IPS DF 4.7 (cell line): ENCODE measurements at regions not wholly inside any gene's neighbourhood (a gene's known extent, or its start where the extent isn't known, plus 50 kb on each side); places are given as distances from the start of the nearest gene placed in this dataset.
"Not testable (repeated sequence)": the region's sequence is repeated elsewhere in the genome, so short reads cannot be mapped to it uniquely, and the experiment has no call there.

Source experiments
- DNase-seq: peaks from one replicate; pipeline ENCODE4 v3.0.0-alpha.2; 2013; ENCODE audit warnings: low spot score; ENCODE audit errors: extremely low read depth

DNA sequence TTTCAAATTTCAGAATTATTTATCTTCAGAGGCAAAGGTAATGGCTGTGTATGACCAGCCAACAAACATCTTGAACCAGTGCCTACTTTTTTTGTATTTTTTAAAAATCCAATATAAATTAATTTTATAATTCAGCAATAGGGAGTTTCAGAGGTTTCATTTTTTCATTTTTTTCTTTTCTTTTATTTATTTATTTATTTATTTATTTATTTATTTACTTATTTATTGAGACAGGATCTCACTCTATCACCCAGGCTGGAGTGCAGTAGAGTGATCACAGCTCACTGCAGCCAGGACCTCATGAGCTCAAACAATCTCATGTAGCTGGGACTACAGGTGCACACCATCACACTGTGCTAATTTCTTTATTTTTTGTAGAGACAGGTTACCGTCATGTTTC is 250.5 kb downstream of the TMEM47 start:
- no peak for DNase-seq

DNA sequence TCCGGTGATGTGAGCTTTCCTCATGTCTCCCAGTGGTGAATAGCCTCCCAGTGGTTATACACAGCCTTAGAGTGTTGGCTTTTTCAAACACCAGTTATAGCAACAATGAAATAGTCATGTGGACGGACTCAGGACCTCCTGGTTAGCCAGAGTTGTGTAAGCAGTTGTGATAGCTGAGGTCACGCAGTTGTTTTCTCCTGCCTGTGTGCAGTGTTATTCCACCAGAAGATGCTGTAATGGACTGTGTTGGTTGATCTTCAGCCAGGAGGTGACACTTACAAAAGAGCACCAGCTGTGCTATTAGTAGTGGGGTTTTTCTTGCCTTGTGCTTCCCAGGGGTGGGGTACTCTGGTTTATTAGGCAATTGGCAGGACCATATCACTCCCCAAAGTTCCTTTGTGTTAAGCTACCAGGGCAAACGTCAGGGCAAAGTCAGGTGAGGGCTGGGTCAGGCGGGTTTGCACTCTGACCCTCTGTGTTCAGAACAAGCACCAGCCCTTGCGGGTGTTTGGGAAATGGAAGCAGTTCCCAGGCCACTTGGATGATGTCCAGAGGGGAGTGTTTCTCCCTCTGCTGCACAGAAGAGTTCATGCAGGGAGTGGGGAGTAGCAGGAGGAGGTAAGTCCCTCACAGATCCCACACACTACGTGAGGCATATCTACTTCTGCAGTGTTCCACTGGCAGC is 252.6 kb downstream of the TMEM47 start:
- DNase-seq, result no peak

DNA sequence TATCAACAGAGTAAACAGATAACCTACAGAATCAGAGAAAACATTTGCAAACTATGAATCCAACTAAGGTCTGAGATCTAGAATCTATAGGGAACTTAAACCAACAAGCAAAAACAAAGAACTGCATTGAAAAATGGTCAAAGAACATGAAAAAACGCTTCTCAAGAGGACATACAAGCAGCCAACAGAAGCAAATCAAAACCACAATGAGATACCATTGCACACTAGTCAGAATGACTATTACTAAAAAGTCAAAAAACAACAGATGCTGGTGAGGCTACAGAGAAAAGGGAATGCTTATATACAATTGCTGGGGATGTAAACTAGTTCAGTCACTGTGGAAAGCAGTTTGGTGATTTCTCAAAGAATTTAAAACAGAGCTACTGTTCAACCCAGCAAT is 255.7 kb downstream of the TMEM47 start:
- DNase-seq, result no peak

DNA sequence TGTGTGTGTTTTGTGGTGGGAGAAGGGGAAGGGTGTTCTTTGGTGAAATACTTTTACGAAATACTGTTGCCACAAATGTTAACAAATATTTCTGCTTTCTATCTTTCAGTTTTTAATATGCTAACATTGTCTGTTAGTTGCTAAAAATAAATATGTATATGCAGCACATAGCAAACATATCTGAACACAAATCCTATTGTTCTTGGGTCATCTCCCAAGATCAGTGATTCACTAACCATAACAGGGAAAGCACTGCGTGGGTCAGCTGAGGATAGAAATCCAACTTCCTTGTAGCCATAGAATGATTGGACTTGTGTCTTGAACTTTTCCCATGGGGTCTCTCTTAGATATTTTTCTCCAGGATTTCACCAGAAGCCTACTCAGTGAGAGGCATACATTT is 250.3 kb upstream of the FAM47A start:
- DNase-seq, result no peak

DNA sequence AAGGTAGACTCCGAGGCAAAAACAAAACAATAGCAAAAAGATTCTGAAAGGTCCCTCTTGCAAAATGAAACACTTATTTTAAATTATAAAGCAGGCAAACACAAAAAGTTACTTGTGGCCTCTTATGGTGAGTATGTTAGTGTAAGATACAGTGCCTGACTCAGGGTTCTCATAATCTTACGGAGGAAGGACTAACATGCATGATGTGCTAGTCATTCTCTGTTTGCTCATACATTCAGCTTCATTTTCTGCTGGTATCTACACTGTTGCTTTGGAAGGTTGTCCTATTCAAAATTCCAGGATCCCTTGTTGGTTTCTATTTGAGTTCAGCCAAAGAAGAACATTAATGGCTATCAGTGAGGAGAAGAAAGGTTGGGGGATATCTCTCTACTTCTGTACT is 249.1 kb upstream of the FAM47A start:
- no peak for DNase-seq

DNA sequence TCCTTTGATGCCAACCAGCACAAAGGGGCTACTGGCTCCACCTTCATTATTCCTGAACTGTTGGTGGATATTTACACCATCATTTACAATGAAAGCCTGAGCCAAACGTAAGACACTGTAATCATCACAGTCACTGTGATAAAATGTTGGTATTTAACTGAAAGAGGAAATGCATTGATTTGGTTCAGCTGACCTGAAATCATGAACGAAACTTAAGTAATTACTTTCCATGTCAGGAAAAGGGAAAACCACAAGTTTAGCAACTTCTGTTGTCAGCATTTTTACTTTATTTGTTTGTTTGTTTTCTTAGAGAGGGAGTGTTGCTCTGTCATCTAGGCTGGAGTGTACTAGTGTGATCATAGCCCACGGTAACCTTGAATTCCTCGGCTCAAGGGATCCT is 247.8 kb upstream of the FAM47A start:
- DNase-seq, result no peak

DNA sequence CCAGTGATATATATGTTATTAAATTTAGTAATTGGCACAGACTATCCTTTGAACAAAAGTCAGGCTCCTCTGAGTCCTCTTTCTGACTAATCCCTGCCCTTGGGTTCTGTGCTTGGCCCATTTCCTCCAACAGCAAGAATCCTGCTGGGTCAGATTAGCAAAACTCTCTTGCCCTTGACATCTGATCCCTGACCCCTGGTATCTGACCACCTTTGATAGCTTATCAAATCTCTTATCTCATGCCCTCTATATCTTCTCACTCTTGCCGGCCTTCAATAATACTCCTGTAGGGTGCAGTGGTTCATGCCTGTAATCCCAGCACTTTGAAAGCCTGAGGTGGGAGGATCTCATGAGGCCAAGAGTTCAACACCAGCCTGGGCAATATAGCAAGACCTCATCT is 245.5 kb upstream of the FAM47A start:
- DNase-seq, result no peak

DNA sequence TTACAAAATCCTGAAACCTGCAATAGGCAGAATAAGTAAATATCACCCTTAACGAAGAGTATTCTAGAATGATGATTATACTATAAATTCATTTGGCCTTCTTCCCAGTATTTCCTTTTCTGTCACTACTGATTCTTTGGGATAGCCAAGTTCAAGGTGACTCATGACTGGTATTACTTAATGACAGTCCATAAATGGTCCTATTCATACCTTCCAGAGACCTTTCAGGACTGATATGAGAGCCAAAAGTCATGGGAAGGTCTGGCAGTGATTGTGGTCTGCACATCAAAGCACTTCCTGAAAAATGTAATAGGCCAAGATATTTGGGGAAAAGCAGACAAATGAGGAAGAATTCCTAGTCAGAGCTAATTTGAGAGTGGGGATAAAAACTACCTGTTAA is 239.6 kb upstream of the FAM47A start:
- no peak for DNase-seq

DNA sequence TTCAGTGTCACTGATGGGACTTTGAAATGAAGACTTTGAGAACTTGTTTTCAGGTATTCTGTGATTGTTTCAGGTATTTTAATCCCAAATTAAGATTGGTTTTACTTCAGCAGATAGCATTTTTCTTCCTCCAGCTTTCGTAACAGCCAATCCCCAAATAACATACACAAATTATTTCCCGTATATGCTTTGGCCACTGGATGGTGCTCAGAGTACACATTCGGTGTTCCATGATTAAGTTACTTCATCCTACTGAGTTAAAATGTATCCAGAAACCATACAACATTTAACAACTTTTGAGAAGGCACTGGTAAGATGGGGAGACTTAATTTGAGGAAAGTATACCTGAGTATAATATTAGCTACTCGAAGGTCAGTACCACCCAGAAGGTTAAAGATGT is 233.4 kb upstream of the FAM47A start:
- no peak for DNase-seq

DNA sequence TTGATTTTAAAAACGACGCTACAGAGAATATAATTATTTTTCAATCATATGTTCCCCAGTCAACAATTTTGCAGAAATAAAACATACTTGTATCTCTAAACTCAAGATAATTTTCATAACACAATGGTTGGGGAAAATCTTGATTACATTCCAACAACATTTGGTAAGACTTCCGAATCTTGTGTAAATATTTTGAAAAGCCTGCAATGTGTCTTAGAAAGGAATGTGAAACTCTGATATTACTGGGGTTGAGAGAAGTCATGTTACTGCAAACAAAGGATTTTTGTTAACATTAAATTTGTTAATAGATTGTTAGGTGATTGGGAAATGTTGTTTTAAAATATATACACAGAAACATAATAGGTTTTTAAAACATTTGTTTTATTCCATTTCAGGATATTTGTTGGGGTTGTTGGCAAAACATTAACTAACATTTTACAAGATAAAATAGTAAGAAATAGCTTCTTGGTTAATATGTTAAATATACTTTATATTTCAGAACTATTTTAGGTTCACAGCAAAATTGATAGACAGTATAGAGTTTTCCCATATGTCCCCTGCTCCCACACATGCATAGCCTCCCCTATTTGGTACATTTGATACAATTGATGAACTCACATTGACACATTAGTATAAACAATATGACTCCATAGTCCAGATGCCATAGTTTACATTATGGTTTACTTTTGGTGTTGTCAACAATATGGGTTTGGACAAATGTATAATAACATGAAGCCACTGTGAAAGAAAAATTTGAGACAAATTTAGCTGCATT is 218.6 kb upstream of the FAM47A start:
- DNase-seq, result no peak

DNA sequence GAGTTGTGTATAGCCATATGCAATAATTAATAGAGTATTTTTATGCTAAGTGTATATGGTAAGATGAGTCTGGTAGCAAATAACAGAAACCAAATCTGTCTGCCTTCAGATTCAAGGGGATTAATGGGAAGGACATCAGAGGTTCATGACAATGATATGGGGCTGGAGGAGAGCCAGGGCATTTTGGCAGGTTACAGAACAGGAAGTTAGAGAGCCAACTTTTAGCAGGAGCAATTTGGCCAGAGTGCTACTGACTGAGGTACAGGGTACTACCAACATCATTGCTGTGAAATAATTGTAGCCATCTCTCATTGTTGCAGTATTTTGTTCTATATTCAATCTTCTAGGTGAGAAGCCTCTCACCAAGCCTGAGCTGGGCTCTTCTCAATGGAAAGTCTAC is 210.9 kb upstream of the FAM47A start:
- DNase-seq, result no peak

DNA sequence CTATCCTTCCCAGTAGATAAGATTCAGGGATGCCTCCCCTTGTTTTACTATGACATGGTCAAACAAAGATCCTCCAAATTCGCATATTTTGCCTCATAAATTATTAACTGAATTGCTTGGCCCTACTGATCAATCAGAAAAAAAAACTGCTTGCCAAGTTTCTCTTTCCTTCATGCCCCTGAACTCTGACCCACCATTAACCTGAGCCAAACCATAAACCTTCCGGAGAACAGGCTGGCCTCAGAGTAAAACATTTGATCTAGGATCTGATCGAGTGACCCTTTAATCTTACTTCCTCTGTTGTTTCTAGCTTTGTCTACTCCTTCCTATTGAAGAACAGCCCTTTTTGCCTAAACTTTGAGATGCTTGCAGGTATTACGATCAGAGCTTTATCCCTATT is 209.7 kb upstream of the FAM47A start:
- DNase-seq, result no peak

DNA sequence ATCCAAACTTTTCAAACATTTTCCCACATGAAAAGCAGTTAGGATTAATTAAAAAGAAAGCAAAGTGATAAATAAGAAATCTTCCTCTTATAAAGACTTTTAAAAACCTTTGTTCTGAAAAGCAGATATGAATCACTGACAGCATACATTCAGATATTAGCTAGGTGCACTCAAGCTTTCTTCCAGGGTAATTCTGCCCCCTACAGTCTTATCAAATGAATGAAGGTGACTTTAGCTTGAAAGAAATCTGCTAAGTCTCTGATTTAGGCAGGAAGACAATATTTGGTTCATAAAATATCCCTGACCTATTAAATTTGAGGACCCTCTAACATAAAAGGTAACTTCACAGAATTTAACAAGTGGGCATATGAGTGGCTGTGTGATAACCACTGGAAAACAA is 209.1 kb upstream of the FAM47A start:
- no peak for DNase-seq

DNA sequence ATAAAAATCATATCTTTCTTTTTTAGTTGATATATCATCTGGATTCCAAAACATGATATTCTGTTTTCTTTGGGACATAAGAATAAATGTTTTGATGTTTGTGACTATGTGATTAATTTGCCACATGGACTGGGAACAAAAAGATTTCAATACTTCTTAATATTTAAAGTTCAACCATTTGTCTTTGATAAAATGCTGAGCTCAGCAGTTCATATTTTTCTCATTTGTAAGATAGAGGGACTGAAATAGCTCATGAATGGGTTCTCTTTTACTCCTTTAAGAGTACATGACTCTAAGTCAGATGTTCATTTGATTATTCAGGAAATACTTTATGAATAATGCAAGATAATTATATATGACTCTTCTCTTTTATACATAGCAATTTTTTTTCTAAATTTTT is 205.9 kb upstream of the FAM47A start:
- DNase-seq, result no peak

DNA sequence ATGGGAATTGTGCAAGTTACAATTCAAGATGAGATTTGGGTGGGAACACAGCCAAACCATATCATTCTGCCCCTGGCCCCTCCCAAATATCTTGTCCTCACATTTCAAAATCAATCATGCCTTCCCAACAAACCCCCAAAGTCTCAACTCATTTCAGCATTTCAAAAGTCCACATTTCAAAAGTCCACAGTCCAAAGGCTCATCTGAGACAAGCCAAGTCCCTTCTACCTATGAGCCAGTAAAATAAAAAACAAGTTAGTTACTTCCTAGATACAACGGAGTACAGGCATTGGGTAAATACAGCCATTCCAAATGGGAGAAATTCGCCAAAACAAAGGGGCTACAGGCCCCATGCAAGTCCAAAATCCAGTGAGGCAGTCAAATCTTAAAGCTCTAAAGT is 203.3 kb upstream of the FAM47A start:
- DNase-seq, result not testable (repeated sequence)

DNA sequence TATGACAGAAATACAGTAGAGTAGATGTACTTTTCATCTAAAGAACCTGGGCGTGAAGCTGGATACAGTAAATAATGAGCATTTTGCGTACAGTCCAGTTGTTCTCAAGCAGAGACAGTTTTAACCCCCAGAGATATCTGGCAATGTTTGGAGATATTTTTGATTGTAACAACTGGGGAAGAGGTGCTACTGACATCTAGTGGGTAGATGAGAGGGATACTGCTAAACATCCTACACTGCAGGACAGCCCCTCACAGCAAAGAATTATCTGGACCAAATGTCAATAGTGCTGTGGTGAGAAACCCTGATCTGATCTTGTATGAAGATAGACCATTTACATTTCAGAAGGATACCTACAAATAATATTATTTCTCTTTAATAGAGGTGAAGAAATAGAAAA is 200.2 kb upstream of the FAM47A start:
- no peak for DNase-seq

DNA sequence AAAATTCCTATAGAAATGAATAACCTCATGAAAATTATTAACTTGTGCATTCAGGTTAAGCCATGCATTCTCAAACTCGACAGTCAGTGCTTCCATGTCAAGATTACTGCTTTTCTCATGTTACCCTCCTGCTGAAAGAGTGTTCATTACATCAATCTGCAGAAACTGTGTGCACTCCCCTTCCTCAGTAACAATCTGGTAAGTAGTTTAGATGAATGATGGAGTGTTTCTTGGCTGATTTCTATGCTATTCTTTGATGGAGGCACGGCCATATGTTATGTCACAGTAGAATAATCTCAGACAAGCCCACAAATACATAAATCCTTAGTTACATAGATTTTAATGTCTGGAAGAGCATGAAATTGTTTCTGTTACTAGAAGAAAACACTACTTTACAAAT is 193.3 kb upstream of the FAM47A start:
- no peak for DNase-seq

DNA sequence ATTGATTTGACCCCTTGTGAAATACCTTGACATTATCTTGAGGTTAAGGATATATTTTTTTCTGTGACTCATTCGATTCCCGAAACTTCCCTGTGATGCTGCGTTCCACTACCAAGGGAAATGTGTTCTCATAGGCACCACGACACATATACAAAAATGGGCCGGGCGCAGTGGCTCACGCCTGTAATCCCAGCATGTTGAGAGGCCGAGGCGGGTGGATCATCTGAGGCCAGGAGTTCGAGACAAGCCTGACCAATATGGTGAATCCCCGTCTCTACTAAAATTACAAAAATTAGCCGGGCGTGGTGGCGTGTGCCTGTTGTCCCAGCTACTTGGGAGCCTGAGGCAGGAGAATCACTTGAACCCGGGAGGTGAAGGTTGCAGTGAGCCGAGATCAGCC is 188.3 kb upstream of the FAM47A start:
- DNase-seq, result not testable (repeated sequence)

DNA sequence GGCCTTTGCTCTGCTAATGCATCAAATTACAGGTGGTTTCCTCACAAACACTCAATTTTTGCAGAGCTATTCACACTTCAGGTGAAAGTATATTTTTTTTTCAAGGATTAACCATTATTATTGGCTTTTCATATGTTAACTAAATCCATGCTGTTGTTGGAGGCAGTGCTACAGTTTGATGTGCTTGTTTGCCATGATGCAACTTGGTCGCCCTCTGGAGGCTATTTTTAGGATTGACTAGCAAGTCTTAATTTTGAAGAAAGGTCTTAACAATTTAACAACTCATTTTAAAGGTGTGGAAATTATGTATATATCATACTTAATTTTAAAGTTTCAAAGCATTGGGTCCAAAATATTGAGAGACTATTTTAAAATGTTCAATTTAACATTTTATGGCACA is 168.8 kb upstream of the FAM47A start:
- peak; percentile 7 for DNase-seq

DNA sequence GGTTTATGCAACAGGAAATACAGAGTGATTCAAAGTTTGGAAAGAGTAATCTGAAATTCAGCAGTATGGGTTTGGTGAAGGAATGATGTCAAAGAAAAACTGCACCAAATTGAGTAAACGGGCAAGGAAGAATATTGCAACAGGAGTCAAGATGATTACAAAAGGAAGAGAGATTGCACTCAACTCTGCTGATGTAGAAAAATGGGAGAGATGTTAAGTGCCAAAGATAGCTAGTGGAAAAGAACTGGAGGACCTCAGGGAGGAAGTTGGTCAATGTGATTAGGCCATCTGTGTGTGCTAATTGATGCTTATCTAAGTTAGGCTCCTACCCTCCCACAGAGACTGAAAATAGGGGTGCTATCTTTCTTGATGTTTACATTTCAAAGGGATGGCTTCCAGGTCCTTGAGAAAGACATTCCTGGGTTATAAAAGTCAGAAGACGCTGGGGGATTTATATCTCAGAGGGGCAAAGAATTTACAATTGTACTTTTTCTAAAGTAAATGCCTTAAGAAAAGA is 167.4 kb upstream of the FAM47A start:
- DNase-seq, result no peak

DNA sequence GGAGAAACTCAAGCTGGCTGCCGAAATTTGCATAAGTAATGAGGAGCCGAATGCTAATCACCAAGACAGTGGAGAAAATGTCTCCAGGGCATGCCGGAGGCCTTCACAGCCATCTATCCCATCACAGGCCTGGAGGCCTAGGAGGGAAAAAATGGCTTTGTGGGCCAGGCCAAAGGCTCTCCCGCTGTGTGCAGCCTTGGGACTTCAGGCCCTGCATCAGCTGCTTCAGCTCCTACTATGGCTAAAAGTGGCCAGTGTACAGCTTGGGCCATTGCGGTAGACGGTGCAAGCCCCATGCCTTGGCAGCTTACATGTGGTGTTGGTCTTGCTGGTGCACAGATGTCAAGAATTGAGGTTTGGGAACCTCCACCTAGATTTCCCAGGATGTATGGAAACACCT is 162.6 kb upstream of the FAM47A start:
- no peak for DNase-seq

DNA sequence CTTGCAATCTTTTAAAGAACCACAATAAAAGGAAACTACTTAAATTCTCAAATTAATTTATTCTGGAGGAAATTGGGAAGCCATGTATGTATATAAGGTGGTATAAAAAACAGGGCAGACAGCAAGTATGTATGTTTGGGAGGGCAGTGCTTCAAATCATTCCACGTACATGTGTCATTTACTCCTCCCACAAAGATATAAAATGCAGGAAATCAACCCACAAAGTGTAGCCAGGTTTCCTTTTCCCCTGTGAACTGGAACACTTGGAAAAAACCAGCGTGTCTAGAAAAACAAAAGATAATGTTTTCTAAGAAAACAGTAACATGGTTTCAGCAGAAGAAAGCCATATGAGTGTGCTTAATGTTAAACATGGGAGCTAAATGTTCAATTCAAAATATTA is 156.7 kb upstream of the FAM47A start:
- no peak for DNase-seq
